A673 (cell line): ENCODE measurements at regions not wholly inside any gene's neighbourhood (a gene's known extent, or its start where the extent isn't known, plus 50 kb on each side); places are given as distances from the start of the nearest gene placed in this dataset.

Experiments used
- BruUV-seq: library from RNA; stranded (reverse); fragments of 400-500 nt; replicated peaks from 2 replicates; lab custom pipeline; 2021; lab: Mats Ljungman, UMichigan
- CTCF ChIA-PET: fragments of 300-600 bp; sonication (Branson Sonifier 250); formaldehyde crosslinking; loops from one replicate; lab custom pipeline; 2022; ENCODE audit warnings: antibody characterized with exemption; lab: Charles Lee
- POLR2A ChIA-PET: fragments of 300-600 bp; sonication (Branson Sonifier 250); formaldehyde crosslinking; loops from one replicate; lab custom pipeline; 2022; ENCODE audit warnings: antibody characterized with exemption; ENCODE audit not compliant: low non-redundant PET; lab: Charles Lee
- DNase-seq: peaks from one replicate; pipeline ENCODE4 v3.0.0-alpha.2; 2015; ENCODE audit warnings: low spot score
- H3K27ac ChIP-seq: fragments of 200-600 bp; sonication (generic); 2 replicates; pipeline ENCODE4 v1.5.1; 2016; ENCODE audit warnings: mixed run types, low read depth, mild to moderate bottlenecking, mixed read lengths, antibody characterized with exemption, low read length; ENCODE audit not compliant: poor library complexity, severe bottlenecking
- H3K27me3 ChIP-seq: fragments of 200-600 bp; sonication (generic); replicated peaks from 2 replicates; pipeline ENCODE4 v1.6.1; 2017; ENCODE audit warnings: mixed run types, low read depth, mild to moderate bottlenecking, mixed read lengths, antibody characterized with exemption, low read length; ENCODE audit not compliant: insufficient read depth, poor library complexity
- H3K36me3 ChIP-seq: fragments of 200-600 bp; sonication (generic); 2 replicates; pipeline ENCODE4 v1.6.1; 2016; ENCODE audit warnings: mixed run types, mild to moderate bottlenecking, mixed read lengths, antibody characterized with exemption, low read length; ENCODE audit not compliant: insufficient read depth, poor library complexity, severe bottlenecking
- H3K4me1 ChIP-seq: fragments of 200-600 bp; sonication (generic); 2 replicates; pipeline ENCODE4 v1.6.1; 2017; ENCODE audit warnings: mixed run types, mild to moderate bottlenecking, mixed read lengths, antibody characterized with exemption, low read length; ENCODE audit not compliant: insufficient read depth, poor library complexity, severe bottlenecking
- H3K4me3 ChIP-seq: fragments of 200-600 bp; sonication (generic); 2 replicates; pipeline ENCODE4 v1.5.1; 2016; ENCODE audit warnings: low read depth, mixed run types, mild to moderate bottlenecking, mixed read lengths, low read length; ENCODE audit not compliant: poor library complexity, severe bottlenecking
- H3K9me3 ChIP-seq: fragments of 200-600 bp; sonication (generic); 2 replicates; pipeline ENCODE4 v1.6.1; 2016; ENCODE audit warnings: mixed run types, low read depth, mild to moderate bottlenecking, mixed read lengths, antibody characterized with exemption, low read length; ENCODE audit not compliant: poor library complexity, severe bottlenecking
- EZH2 ChIP-seq: fragments of 200-600 bp; sonication (generic); IDR thresholded peaks from 2 replicates; pipeline ENCODE4 v1.6.1; 2017; ENCODE audit warnings: borderline replicate concordance, low read depth, mild to moderate bottlenecking, mixed read lengths, antibody characterized with exemption, low read length; ENCODE audit not compliant: poor library complexity, severe bottlenecking
- intact Hi-C: fragments of 100-400 bp; cut with micrococcal nuclease; formaldehyde crosslinking; loops from one replicate; pipeline ENCODE4 v1.10.0; 2022; ENCODE audit not compliant: unreplicated experiment
- TF ChIP-seq, protein P1 (sequence below): fragments of 300-800, 200-600 bp; sonication (generic); conservative IDR thresholded peaks from 2 replicates; pipeline ENCODE4 v1.5.1; 2017; ENCODE audit warnings: low read depth, mild to moderate bottlenecking, antibody characterized with exemption, low read length, moderate library complexity, mixed read lengths

GRCh38 chr1:178594133-178594532 is 81.2 kb downstream of the TEX35 start:
- POLR2A ChIA-PET, result no interaction called here

GRCh38 chr1:178595491-178595890 is 82.6 kb downstream of the TEX35 start:
- no peaks in the 10 kb centered on the region for H3K36me3 ChIP-seq
- intact Hi-C loops, result no loop called here
- DNase-seq, result no peak
- POLR2A ChIA-PET, result no interaction called here
- H3K27ac ChIP-seq, result no peak overlapping the region
- no peaks in the 10 kb centered on the region for H3K4me1 ChIP-seq
- no peaks in the 10 kb centered on the region for H3K9me3 ChIP-seq
- CTCF ChIA-PET, result no interaction called here
- BruUV-seq, result no TSS peak
- no peak overlapping the region for H3K4me3 ChIP-seq
- TF ChIP-seq, protein P1, sequence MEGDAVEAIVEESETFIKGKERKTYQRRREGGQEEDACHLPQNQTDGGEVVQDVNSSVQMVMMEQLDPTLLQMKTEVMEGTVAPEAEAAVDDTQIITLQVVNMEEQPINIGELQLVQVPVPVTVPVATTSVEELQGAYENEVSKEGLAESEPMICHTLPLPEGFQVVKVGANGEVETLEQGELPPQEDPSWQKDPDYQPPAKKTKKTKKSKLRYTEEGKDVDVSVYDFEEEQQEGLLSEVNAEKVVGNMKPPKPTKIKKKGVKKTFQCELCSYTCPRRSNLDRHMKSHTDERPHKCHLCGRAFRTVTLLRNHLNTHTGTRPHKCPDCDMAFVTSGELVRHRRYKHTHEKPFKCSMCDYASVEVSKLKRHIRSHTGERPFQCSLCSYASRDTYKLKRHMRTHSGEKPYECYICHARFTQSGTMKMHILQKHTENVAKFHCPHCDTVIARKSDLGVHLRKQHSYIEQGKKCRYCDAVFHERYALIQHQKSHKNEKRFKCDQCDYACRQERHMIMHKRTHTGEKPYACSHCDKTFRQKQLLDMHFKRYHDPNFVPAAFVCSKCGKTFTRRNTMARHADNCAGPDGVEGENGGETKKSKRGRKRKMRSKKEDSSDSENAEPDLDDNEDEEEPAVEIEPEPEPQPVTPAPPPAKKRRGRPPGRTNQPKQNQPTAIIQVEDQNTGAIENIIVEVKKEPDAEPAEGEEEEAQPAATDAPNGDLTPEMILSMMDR, result no peak
- no peak for TF ChIP-seq EZH2
- H3K27me3 ChIP-seq, result peaks cover 6% of the 10 kb centered on the region

More at GRCh38 chr1:178594133-178594532, 81.2 kb downstream of the TEX35 start:
- Histone ChIP-seq H3K27me3 (peaks cover 17% of the 10 kb centered on the region), H3K4me3 (no peak overlapping the region), H3K4me1 (no peaks in the 10 kb centered on the region), H3K36me3 (no peaks in the 10 kb centered on the region), H3K27ac (no peak overlapping the region), H3K9me3 (no peaks in the 10 kb centered on the region)
- intact Hi-C loops, result no loop called here
- no TSS peak for BruUV-seq
- CTCF ChIA-PET, result no interaction called here
- TF ChIP-seq, protein P1, result no peak
- no peak for TF ChIP-seq EZH2
- DNase-seq, result no peak

GRCh38 chr1:178599087-178599486 is 86.2 kb downstream of the TEX35 start:
- Histone ChIP-seq H3K27me3 (no peaks in the 10 kb centered on the region), H3K9me3 (no peaks in the 10 kb centered on the region), H3K36me3 (no peaks in the 10 kb centered on the region), H3K4me1 (no peaks in the 10 kb centered on the region), H3K27ac (no peak overlapping the region), H3K4me3 (no peak overlapping the region)
- intact Hi-C loops, result no loop called here
- no peak for DNase-seq
- ChIA-PET CTCF (no interaction called here), POLR2A (no interaction called here)
- TF ChIP-seq EZH2, result no peak
- TF ChIP-seq, protein P1, result no peak
- no TSS peak for BruUV-seq
